ENCODE measurements at regions not wholly inside any gene's neighbourhood (a gene's known extent, or its start where the extent isn't known, plus 50 kb on each side); places are given as distances from the start of the nearest gene placed in this dataset.

DNA sequence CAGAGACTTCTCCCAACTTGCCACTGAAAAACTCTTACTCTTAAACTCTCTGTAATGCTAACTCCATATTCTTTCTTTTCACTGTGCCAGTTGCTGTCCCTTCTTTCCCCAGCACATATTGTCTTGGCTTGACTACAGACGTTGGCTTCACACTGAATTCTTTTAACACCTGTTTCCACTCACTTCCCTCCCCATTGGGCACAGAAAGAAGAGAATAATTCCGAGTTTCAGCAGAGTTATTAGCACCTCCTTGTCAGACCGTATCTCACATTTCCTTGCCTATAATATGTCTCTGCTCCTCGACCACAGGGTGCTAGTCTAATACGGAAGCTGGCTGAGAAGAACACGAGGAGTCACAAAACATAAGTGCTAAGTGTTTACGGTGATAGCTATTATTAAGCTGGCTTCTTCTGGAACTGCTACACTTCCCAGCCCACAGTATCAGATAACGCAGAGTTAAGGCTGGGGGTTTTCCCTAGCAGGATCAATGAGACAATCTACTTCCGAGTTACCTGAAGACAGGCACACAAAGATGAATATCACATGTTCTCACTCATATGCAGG lies 188.5 kb upstream of the CDH8 start:
- Histone ChIP-seq H3K27me3 (ENCODE audit: insufficient read depth, low read length) (no peaks in the 10 kb centered on the region), H3K4me1 (ENCODE audit: control insufficient read depth, insufficient read depth, low read length, unreplicated experiment) (no peaks in the 10 kb centered on the region), H3K27ac (ENCODE audit: low read depth, low read length) (no peak overlapping the region), H3K4me3 (ENCODE audit: low read depth, low read length) (no peak overlapping the region), H2AFZ (ENCODE audit: low read length, unreplicated experiment) (no peak overlapping the region), H3K79me2 (ENCODE audit: control insufficient read depth, insufficient read depth, low read length, unreplicated experiment) (no peaks in the 10 kb centered on the region), H3K36me3 (ENCODE audit: insufficient read depth, low read length) (no peaks in the 10 kb centered on the region)

- H2AFZ ChIP-seq (ENCODE audit: low read length, unreplicated experiment): no peak overlapping the region
- H3K27me3 ChIP-seq (ENCODE audit: insufficient read depth, low read length): no peaks in the 10 kb centered on the region
- H3K4me1 ChIP-seq (ENCODE audit: control insufficient read depth, insufficient read depth, low read length, unreplicated experiment): no peaks in the 10 kb centered on the region
These were observed 180.6 kb upstream of the CDH8 start for GRCh38 chr16:62216837-62217236.

DNA sequence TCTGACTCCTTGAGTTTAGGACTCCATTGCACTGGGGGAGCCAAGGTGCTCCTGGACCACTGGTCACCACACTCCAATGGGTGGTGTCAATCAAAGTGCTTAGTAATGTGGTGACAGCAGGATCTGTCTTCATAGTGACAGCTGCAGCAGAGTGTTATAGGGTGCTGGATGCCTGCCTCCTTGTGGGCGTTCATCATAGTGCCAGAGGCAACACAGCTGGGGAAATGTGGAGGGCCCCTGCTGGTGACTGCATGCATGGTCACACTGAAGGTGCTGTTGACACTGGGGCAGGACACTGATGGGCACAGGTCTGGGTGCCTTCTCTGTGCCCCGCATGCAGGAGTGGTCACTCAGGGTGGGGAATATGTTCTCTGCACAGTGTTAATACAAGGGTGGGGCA lies 177.5 kb upstream of the CDH8 start:
- no peaks in the 10 kb centered on the region for H3K36me3 ChIP-seq (ENCODE audit: insufficient read depth, low read length)
- no peaks in the 10 kb centered on the region for H3K79me2 ChIP-seq (ENCODE audit: control insufficient read depth, insufficient read depth, low read length, unreplicated experiment)
- H3K27ac ChIP-seq (ENCODE audit: low read depth, low read length): no peak overlapping the region
- no peak overlapping the region for H2AFZ ChIP-seq (ENCODE audit: low read length, unreplicated experiment)
- no peaks in the 10 kb centered on the region for H3K4me1 ChIP-seq (ENCODE audit: control insufficient read depth, insufficient read depth, low read length, unreplicated experiment)
- H3K4me3 ChIP-seq (ENCODE audit: low read depth, low read length): no peak overlapping the region
- H3K27me3 ChIP-seq (ENCODE audit: insufficient read depth, low read length): no peaks in the 10 kb centered on the region

More at GRCh38 chr16:62216837-62217236, 180.6 kb upstream of the CDH8 start:
- H3K79me2 ChIP-seq (ENCODE audit: control insufficient read depth, insufficient read depth, low read length, unreplicated experiment): no peaks in the 10 kb centered on the region
- H3K27ac ChIP-seq (ENCODE audit: low read depth, low read length): no peak overlapping the region
- H3K36me3 ChIP-seq (ENCODE audit: insufficient read depth, low read length): no peaks in the 10 kb centered on the region
- H3K4me3 ChIP-seq (ENCODE audit: low read depth, low read length): no peak overlapping the region

DNA sequence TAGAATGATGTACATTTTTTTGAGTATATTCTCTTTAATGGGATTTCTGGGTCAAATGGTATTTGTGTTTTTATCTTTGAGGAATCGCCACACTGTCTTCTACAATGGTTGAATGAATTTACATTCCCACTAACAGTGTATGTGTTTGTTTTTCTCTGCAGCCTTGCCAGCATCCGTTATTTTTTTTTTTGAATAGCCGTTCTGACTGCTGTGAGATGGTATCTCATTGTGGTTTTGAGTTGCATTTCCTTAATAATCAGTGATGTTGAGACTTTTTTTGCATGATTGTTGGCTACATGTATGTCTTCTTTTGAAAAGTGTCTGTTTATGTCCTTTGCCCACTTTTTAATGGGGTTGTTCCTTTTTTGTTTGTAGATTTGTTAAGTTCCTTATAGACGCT lies 172.7 kb upstream of the CDH8 start:
- Histone ChIP-seq H3K79me2 (ENCODE audit: control insufficient read depth, insufficient read depth, low read length, unreplicated experiment) (no peaks in the 10 kb centered on the region), H3K27ac (ENCODE audit: low read depth, low read length) (no peak overlapping the region), H3K4me1 (ENCODE audit: control insufficient read depth, insufficient read depth, low read length, unreplicated experiment) (no peaks in the 10 kb centered on the region), H3K36me3 (ENCODE audit: insufficient read depth, low read length) (no peaks in the 10 kb centered on the region), H2AFZ (ENCODE audit: low read length, unreplicated experiment) (no peak overlapping the region), H3K27me3 (ENCODE audit: insufficient read depth, low read length) (no peaks in the 10 kb centered on the region), H3K4me3 (ENCODE audit: low read depth, low read length) (no peak overlapping the region)

DNA sequence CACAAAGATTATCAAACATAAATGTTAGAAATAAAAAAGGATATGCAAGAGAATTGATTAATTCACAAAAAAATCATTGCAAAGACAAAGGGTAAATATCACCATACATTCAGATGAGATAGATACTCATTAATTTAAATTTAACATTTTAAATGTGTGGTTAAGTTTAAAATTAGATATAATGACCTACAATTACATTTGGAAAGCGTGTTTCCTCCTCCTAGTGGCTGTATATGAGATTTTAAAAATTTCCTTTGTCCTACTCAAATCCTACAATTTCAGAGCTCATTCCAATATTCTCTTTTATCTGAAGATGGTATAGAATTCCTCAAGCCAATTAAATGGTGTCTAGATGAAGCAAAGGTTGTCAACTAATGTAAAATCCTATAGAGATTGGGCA lies 169.2 kb upstream of the CDH8 start:
- H3K4me3 ChIP-seq (ENCODE audit: low read depth, low read length): no peak overlapping the region
- H3K36me3 ChIP-seq (ENCODE audit: insufficient read depth, low read length): no peaks in the 10 kb centered on the region
- H2AFZ ChIP-seq (ENCODE audit: low read length, unreplicated experiment): no peak overlapping the region
- no peaks in the 10 kb centered on the region for H3K4me1 ChIP-seq (ENCODE audit: control insufficient read depth, insufficient read depth, low read length, unreplicated experiment)
- no peak overlapping the region for H3K27ac ChIP-seq (ENCODE audit: low read depth, low read length)
- H3K79me2 ChIP-seq (ENCODE audit: control insufficient read depth, insufficient read depth, low read length, unreplicated experiment): no peaks in the 10 kb centered on the region
- no peaks in the 10 kb centered on the region for H3K27me3 ChIP-seq (ENCODE audit: insufficient read depth, low read length)

GRCh38 chr16:62201911-62202310 lies 165.7 kb upstream of the CDH8 start:
- no peaks in the 10 kb centered on the region for H3K27me3 ChIP-seq (ENCODE audit: insufficient read depth, low read length)
- H3K4me3 ChIP-seq (ENCODE audit: low read depth, low read length): no peak overlapping the region
- H3K36me3 ChIP-seq (ENCODE audit: insufficient read depth, low read length): no peaks in the 10 kb centered on the region
- H3K27ac ChIP-seq (ENCODE audit: low read depth, low read length): no peak overlapping the region
- H2AFZ ChIP-seq (ENCODE audit: low read length, unreplicated experiment): no peak overlapping the region
- H3K4me1 ChIP-seq (ENCODE audit: control insufficient read depth, insufficient read depth, low read length, unreplicated experiment): no peaks in the 10 kb centered on the region
- no peaks in the 10 kb centered on the region for H3K79me2 ChIP-seq (ENCODE audit: control insufficient read depth, insufficient read depth, low read length, unreplicated experiment)

GRCh38 chr16:62194828-62195227 lies 158.6 kb upstream of the CDH8 start:
- H2AFZ ChIP-seq (ENCODE audit: low read length, unreplicated experiment): no peak overlapping the region
- no peaks in the 10 kb centered on the region for H3K36me3 ChIP-seq (ENCODE audit: insufficient read depth, low read length)
- no peak overlapping the region for H3K4me3 ChIP-seq (ENCODE audit: low read depth, low read length)
- H3K27ac ChIP-seq (ENCODE audit: low read depth, low read length): no peak overlapping the region
- no peaks in the 10 kb centered on the region for H3K79me2 ChIP-seq (ENCODE audit: control insufficient read depth, insufficient read depth, low read length, unreplicated experiment)
- H3K27me3 ChIP-seq (ENCODE audit: insufficient read depth, low read length): no peaks in the 10 kb centered on the region
- no peaks in the 10 kb centered on the region for H3K4me1 ChIP-seq (ENCODE audit: control insufficient read depth, insufficient read depth, low read length, unreplicated experiment)

GRCh38 chr16:62190426-62190825 lies 154.2 kb upstream of the CDH8 start:
- Histone ChIP-seq H3K27me3 (ENCODE audit: insufficient read depth, low read length) (no peaks in the 10 kb centered on the region), H2AFZ (ENCODE audit: low read length, unreplicated experiment) (no peak overlapping the region), H3K36me3 (ENCODE audit: insufficient read depth, low read length) (no peaks in the 10 kb centered on the region), H3K79me2 (ENCODE audit: control insufficient read depth, insufficient read depth, low read length, unreplicated experiment) (no peaks in the 10 kb centered on the region), H3K27ac (ENCODE audit: low read depth, low read length) (no peak overlapping the region), H3K4me3 (ENCODE audit: low read depth, low read length) (no peak overlapping the region), H3K4me1 (ENCODE audit: control insufficient read depth, insufficient read depth, low read length, unreplicated experiment) (no peaks in the 10 kb centered on the region)

GRCh38 chr16:62177351-62178203 lies 141.3 kb upstream of the CDH8 start:
- H3K27ac ChIP-seq (ENCODE audit: low read depth, low read length): no peak overlapping the region
- H2AFZ ChIP-seq (ENCODE audit: low read length, unreplicated experiment): no peak overlapping the region
- H3K4me1 ChIP-seq (ENCODE audit: control insufficient read depth, insufficient read depth, low read length, unreplicated experiment): no peaks in the 10 kb centered on the region
- H3K79me2 ChIP-seq (ENCODE audit: control insufficient read depth, insufficient read depth, low read length, unreplicated experiment): no peaks in the 10 kb centered on the region
- H3K4me3 ChIP-seq (ENCODE audit: low read depth, low read length): no peak overlapping the region
- no peaks in the 10 kb centered on the region for H3K27me3 ChIP-seq (ENCODE audit: insufficient read depth, low read length)
- H3K36me3 ChIP-seq (ENCODE audit: insufficient read depth, low read length): no peaks in the 10 kb centered on the region

GRCh38 chr16:62170642-62171041 lies 134.4 kb upstream of the CDH8 start:
- no peaks in the 10 kb centered on the region for H3K4me1 ChIP-seq (ENCODE audit: control insufficient read depth, insufficient read depth, low read length, unreplicated experiment)
- H3K36me3 ChIP-seq (ENCODE audit: insufficient read depth, low read length): no peaks in the 10 kb centered on the region
- no peak overlapping the region for H2AFZ ChIP-seq (ENCODE audit: low read length, unreplicated experiment)
- no peaks in the 10 kb centered on the region for H3K79me2 ChIP-seq (ENCODE audit: control insufficient read depth, insufficient read depth, low read length, unreplicated experiment)
- no peak overlapping the region for H3K4me3 ChIP-seq (ENCODE audit: low read depth, low read length)
- no peaks in the 10 kb centered on the region for H3K27me3 ChIP-seq (ENCODE audit: insufficient read depth, low read length)
- H3K27ac ChIP-seq (ENCODE audit: low read depth, low read length): no peak overlapping the region

- H3K4me3 ChIP-seq (ENCODE audit: low read depth, low read length): no peak overlapping the region
- H2AFZ ChIP-seq (ENCODE audit: low read length, unreplicated experiment): no peak overlapping the region
- no peaks in the 10 kb centered on the region for H3K79me2 ChIP-seq (ENCODE audit: control insufficient read depth, insufficient read depth, low read length, unreplicated experiment)
- no peaks in the 10 kb centered on the region for H3K4me1 ChIP-seq (ENCODE audit: control insufficient read depth, insufficient read depth, low read length, unreplicated experiment)
- no peak overlapping the region for H3K27ac ChIP-seq (ENCODE audit: low read depth, low read length)
- no peaks in the 10 kb centered on the region for H3K36me3 ChIP-seq (ENCODE audit: insufficient read depth, low read length)
- no peaks in the 10 kb centered on the region for H3K27me3 ChIP-seq (ENCODE audit: insufficient read depth, low read length)
These were observed 131.3 kb upstream of the CDH8 start for GRCh38 chr16:62167551-62167950.

Measured in ACC112 (cell line).